Skeletal muscle satellite cell (primary cell): ENCODE measurements at regions not wholly inside any gene's neighbourhood (a gene's known extent, or its start where the extent isn't known, plus 50 kb on each side); places are given as distances from the start of the nearest gene placed in this dataset.

Experiments
- H3K27me3 ChIP-seq: 2 replicates; pipeline ENCODE4 v1.7.0; 2013; ENCODE audit warnings: low read length; ENCODE audit not compliant: control insufficient read depth, insufficient read depth
- H3K36me3 ChIP-seq: 2 replicates; pipeline ENCODE4 v1.7.0; 2013; ENCODE audit warnings: mild to moderate bottlenecking, control low read depth, low read length; ENCODE audit not compliant: insufficient read depth
- H3K4me1 ChIP-seq: 2 replicates; pipeline ENCODE4 v1.7.0; 2013; ENCODE audit warnings: low read length; ENCODE audit not compliant: control insufficient read depth, insufficient read depth
- H3K4me2 ChIP-seq: 2 replicates; pipeline ENCODE4 v1.7.0; 2013; ENCODE audit warnings: mild to moderate bottlenecking, low read length
- H3K4me3 ChIP-seq: 2 replicates; pipeline ENCODE4 v1.7.0; 2013; ENCODE audit warnings: low read length
- H3K9ac ChIP-seq: 2 replicates; pipeline ENCODE4 v1.7.0; 2013; ENCODE audit warnings: mild to moderate bottlenecking, low read depth, low read length, moderate library complexity
- H3K9me3 ChIP-seq: replicated peaks from 2 replicates; pipeline ENCODE4 v1.7.0; 2013; ENCODE audit warnings: mild to moderate bottlenecking, control low read depth, low read length

DNA sequence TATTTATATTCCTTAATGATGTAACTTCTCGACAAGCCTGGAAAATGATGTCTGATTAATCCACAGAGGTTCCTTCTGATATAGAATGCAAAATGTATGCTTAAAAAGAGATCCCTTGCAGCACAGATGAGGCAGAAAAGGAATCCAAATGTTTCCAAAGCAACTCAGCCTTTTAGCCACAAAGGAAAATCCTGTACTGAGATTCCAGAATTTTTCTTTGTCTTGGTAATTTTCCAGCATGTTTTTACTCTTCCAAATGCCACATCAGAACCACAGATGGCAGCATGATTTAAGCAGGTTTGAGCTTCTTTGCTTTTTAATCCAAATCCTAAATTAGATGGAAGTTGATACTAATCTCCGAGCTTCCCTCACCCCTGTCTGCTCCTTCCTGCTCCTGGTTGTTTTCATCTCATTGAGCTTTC lies 176.4 kb upstream of the PALMD start:
- H3K9me3 ChIP-seq: no peaks in the 10 kb centered on the region
- H3K4me3 ChIP-seq: no peak overlapping the region
- no peak overlapping the region for H3K4me2 ChIP-seq
- H3K36me3 ChIP-seq: no peaks in the 10 kb centered on the region
- no peak overlapping the region for H3K9ac ChIP-seq
- H3K27me3 ChIP-seq: no peaks in the 10 kb centered on the region
- H3K4me1 ChIP-seq: peaks cover 10% of the 10 kb centered on the region

DNA sequence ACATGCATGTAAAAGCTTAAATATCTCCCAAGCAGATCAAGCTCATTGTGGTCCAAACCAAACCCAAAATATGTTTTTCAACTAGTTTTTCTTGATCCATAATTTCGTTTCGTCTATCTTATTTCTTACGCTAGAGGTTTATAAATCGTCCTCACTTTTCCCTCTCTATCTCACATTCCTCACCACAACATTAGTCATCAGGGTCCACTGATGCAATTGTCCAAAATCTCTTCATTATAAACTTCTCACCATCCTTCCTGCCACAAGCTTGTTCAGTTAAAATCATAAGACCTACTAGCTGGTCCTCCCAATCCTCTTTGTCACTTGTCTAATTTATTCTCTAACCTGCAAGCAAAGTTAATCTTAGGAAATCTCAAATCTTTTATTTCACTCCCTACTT lies 173.0 kb upstream of the PALMD start:
- H3K9ac ChIP-seq: no peak overlapping the region
- H3K4me1 ChIP-seq: no peaks in the 10 kb centered on the region
- H3K27me3 ChIP-seq: no peaks in the 10 kb centered on the region
- H3K4me3 ChIP-seq: no peak overlapping the region
- H3K4me2 ChIP-seq: no peak overlapping the region
- H3K9me3 ChIP-seq: no peaks in the 10 kb centered on the region
- no peaks in the 10 kb centered on the region for H3K36me3 ChIP-seq

DNA sequence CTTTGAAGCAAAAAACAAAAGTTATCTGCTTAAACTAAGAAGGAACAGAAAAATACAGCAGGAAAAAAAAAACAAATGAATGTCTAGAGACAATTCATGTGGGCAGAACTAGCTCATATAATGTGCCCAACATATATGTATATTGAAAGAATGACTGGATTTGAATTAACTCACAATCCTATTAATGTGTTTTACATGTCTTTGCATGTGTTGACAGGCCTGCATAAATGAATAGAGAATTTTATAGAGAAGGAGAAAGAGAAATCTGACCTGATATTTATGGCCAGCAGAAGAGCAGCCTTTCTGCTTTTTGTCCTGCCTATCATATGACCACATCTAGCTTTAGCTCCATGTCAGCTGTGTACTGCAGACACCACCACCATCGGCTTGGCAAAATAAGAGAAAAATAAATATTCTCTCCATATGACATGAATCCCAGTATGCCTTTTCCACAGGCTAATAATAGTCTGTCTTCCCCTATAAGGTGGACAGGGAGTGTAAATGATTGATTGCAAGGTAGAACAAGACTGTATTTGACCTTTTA lies 171.5 kb upstream of the PALMD start:
- H3K4me1 ChIP-seq: no peaks in the 10 kb centered on the region

DNA sequence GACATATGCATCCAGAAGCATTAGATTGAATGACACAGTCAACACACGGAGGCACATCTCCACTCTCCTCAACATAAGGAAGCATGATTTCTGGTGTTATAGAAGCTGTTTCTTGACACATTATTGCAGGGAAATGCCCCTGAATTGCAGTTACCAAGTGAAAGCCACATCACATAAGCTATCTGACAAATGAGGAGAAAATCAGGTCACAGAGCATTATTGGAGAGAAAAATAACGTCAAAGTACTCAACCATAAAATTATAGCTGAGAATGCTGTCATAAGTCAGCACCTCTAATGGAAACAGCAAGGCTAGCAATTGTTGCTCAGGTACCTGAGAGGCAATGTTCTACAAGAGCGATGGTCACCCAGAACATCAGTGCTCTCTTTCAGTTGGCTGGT lies 169.9 kb upstream of the PALMD start:
- Histone ChIP-seq H3K9me3 (no peaks in the 10 kb centered on the region), H3K27me3 (no peaks in the 10 kb centered on the region), H3K4me1 (no peaks in the 10 kb centered on the region), H3K4me2 (no peak overlapping the region), H3K9ac (no peak overlapping the region), H3K4me3 (no peak overlapping the region), H3K36me3 (no peaks in the 10 kb centered on the region)

More for the DNA sequence above, 171.5 kb upstream of the PALMD start:
- H3K9me3 ChIP-seq: no peaks in the 10 kb centered on the region
- H3K27me3 ChIP-seq: no peaks in the 10 kb centered on the region
- no peak overlapping the region for H3K9ac ChIP-seq
- no peak overlapping the region for H3K4me2 ChIP-seq
- H3K36me3 ChIP-seq: no peaks in the 10 kb centered on the region
- no peak overlapping the region for H3K4me3 ChIP-seq

DNA sequence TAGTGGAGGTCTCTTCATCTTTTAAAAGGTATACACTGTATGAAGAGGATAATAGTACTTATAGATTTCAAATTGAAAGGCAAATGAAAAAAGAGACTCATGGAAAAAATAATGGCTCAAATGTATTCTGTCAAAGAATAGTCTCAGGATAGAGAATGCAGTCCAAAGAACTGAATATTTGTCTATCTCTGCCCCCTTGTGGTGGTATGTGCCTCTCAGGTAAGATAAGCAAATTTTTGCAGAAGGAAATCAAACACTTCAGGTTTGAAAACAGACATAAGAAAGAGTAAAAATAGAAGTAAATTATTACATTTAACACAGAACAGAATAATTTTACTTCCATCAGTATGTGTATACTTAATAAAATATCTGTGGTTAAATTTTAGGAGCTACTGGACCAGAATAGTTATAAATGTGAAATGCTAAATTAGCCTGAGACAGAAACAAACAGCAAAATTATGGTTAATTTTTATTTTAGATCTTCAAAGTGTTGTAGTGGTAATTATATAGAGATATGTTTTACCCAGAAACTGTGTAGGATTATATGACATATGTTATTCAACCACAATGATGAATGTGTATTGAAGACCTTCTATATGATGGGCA lies 164.4 kb upstream of the PALMD start:
- Histone ChIP-seq H3K9me3 (no peaks in the 10 kb centered on the region), H3K4me2 (no peak overlapping the region), H3K36me3 (no peaks in the 10 kb centered on the region), H3K9ac (no peak overlapping the region), H3K27me3 (no peaks in the 10 kb centered on the region), H3K4me3 (no peak overlapping the region), H3K4me1 (no peaks in the 10 kb centered on the region)

DNA sequence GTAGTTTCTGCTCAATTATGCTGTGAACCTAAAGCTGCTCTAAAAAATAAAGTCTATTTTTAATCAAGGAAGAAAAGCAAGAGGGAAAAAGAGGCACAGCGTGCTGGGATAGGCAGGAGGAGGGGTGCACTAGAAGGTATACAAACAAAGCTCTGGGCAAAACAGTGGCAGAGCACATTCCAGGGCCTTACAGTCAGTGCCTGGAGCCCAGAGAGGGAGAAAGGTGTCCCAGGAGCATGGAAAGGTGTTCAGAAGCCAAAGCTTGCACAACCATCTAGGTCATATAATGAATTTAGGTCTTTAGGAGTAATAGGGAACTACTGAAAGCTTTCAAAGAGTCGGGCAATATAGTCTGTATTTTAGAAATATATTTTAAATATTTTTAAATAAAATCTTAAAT lies 163.6 kb upstream of the PALMD start:
- Histone ChIP-seq H3K4me3 (no peak overlapping the region), H3K9me3 (no peaks in the 10 kb centered on the region), H3K4me2 (no peak overlapping the region), H3K9ac (no peak overlapping the region), H3K27me3 (no peaks in the 10 kb centered on the region), H3K4me1 (no peaks in the 10 kb centered on the region), H3K36me3 (no peaks in the 10 kb centered on the region)

DNA sequence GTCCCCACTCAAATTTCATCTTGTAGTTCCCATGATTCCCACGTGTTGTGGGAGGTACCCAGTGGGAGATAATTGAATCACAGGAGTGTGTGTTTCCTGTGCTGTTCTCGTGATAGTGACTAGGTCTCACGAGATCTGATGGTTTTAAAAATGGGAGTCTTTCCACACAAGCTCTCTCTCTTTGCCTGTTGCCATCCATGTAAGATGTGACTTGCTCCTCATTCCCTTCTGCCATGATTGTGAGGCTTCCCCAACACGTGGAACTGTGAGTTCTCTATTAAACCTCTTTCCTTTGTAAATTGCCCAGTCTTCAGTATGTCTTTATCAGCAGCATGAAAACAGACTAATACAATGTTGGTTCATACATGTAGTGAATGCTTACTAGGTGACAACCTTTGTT lies 163.2 kb upstream of the PALMD start:
- Histone ChIP-seq H3K4me3 (no peak overlapping the region), H3K4me2 (no peak overlapping the region), H3K27me3 (no peaks in the 10 kb centered on the region), H3K9me3 (no peaks in the 10 kb centered on the region), H3K4me1 (no peaks in the 10 kb centered on the region), H3K9ac (no peak overlapping the region), H3K36me3 (no peaks in the 10 kb centered on the region)

DNA sequence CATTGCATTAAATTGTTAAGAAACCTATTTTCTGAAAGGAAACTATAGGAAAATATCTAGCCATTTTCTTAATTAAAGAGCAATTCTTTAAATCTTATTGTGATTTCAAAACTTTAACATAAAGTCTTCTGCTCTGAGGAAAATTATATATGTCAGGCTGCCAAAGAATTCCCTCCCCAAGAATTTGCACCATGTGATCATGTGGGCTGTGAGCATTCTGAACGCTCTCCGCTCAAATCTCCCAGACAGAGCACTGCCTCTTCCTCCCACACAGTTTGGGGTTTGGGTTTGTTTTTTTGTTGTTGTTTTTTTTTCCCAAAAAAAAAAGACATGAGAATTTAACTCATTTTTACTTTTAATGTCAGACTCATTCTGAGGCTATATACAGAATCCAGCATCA lies 155.9 kb upstream of the PALMD start:
- Histone ChIP-seq H3K9ac (no peak overlapping the region), H3K4me2 (no peak overlapping the region), H3K36me3 (no peaks in the 10 kb centered on the region), H3K9me3 (no peaks in the 10 kb centered on the region), H3K27me3 (no peaks in the 10 kb centered on the region), H3K4me3 (no peak overlapping the region), H3K4me1 (no peaks in the 10 kb centered on the region)

DNA sequence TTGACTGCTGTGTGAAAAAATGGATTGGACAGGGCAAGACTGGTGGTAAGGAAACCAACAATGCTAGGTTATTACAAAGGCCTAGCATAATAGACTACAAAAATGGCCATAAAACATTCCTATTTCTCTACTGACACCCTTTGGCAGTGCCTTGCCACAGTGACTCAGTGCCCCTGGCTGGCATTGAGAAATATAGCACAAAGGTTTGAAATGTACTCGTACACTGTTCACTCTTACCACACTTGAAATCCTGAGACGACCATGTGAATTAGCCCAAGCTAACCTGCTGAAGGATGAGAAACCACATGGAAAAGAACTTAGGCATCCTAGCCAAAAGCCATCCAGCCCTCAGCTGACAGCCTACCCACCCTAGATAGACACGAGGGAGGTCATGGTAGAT lies 149.8 kb upstream of the PALMD start:
- Histone ChIP-seq H3K4me2 (no peak overlapping the region), H3K27me3 (no peaks in the 10 kb centered on the region), H3K9ac (no peak overlapping the region), H3K36me3 (no peaks in the 10 kb centered on the region), H3K4me1 (peaks cover 4% of the 10 kb centered on the region), H3K9me3 (no peaks in the 10 kb centered on the region), H3K4me3 (no peak overlapping the region)

DNA sequence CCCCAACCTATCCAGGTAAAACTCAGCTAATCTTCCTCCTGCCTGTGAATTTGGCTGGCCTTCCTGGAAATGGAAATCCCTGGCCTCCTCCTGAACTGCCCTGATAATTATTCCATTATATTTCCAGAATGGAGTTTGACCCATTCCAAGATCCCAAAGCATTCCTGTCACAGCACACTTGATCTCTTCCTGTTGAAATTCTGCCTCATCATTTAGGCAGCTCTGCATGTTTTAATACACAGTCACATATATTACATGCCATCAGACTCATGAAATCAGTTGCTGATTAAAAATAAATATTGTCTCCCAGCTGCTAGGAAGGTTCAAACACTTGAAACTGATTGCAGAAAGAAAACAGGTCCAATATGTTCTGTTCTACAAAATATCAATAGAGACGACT lies 148.2 kb upstream of the PALMD start:
- Histone ChIP-seq H3K4me2 (no peak overlapping the region), H3K9me3 (no peaks in the 10 kb centered on the region), H3K9ac (no peak overlapping the region), H3K36me3 (no peaks in the 10 kb centered on the region), H3K27me3 (no peaks in the 10 kb centered on the region), H3K4me1 (peaks cover 4% of the 10 kb centered on the region), H3K4me3 (no peak overlapping the region)

DNA sequence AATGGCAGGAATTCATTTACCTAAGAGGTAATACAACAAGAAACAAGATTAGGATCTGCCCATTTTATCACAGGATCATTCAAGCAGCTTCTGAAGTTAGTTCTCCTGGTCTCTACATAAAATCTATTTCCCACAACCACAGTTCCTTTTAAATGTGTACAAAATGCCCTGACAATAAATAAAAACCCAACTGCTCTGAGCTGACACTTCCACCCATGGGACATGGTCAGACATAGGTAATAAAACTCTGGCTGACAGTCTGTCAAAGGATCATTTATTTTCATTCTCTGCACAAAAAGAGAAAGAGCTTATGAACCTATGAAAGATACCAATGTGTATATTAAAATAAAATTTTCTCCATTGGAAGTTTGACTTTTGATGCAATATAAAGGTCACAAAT lies 145.4 kb upstream of the PALMD start:
- Histone ChIP-seq H3K4me1 (peaks cover 7% of the 10 kb centered on the region), H3K9ac (no peak overlapping the region), H3K4me2 (no peak overlapping the region), H3K4me3 (no peak overlapping the region), H3K9me3 (no peaks in the 10 kb centered on the region), H3K36me3 (no peaks in the 10 kb centered on the region), H3K27me3 (no peaks in the 10 kb centered on the region)

DNA sequence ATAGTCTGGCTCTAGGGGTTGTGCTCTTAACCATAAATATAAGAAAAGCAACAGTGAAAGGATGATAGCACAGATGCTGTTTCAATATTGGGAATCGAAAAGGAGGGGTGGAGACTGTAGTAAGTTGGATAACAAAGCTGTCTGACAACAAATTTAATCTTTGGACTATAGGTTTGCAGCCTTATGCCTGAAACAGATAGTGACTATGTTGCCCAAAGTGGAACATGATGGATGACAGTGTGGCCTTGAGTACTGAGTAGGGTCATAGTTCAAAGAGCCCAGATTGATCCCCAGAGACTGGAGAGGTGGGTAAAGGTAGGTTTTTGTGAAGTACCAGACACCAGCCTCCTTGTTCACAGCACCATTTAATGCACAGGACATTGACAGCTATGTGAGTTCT lies 144.0 kb upstream of the PALMD start:
- H3K4me3 ChIP-seq: no peak overlapping the region
- H3K27me3 ChIP-seq: no peaks in the 10 kb centered on the region
- peaks cover 4% of the 10 kb centered on the region for H3K4me1 ChIP-seq
- H3K9me3 ChIP-seq: no peaks in the 10 kb centered on the region
- H3K4me2 ChIP-seq: no peak overlapping the region
- H3K9ac ChIP-seq: no peak overlapping the region
- H3K36me3 ChIP-seq: no peaks in the 10 kb centered on the region
